ENCODE measurements at regions not wholly inside any gene's neighbourhood (a gene's known extent, or its start where the extent isn't known, plus 50 kb on each side); places are given as distances from the start of the nearest gene placed in this dataset.

DNA sequence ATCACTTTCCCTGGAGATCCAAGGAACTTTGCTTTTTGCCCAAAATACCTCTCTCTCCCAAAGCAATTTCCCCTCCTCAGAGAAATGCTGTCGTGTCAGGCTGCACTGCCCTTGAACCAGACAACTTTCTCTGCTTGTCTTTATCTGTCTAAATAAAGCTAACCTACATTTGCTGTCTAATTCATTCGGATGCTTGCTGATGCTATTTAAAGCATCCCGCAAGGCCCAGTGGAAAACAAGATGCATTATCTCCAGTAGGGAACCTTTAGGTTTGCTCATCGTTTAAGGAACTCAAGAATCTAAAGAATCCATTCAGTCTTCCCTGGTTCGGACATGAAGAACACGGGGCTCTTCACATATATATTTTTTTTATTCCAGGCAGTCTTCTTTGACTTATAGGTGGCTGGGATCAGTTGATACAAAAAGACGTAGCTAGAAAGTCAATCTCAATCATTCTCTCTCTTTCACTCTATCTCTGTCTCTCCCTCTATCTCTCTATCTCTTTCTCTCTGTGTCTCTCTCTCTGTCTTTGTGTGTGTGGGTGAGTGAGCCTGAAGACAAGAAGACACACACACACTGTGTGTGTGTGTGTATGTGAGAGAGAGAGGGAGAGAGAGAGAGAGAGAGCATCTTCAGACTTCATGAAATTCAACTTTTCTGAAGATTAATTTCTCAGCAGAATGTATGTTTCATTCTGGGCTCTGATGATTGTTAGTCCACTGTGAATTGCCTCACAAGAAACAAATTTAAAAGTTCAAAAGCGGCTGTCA is 92.8 kb upstream of the MKLN1 start:
- Mint-ChIP-seq H3K4me1 (ENCODE audit: low read depth) (peaks cover 74% of the 10 kb centered on the region), H3K4me3 (peak overlapping the region; percentile 60), H3K27me3 (no peaks in the 10 kb centered on the region), H3K27ac (peak overlapping the region; percentile 96), H3K36me3 (ENCODE audit: low read depth) (no peaks in the 10 kb centered on the region), H3K9me3 (no peaks in the 10 kb centered on the region)

- Mint-ChIP-seq H3K9me3 (no peaks in the 10 kb centered on the region), H3K27me3 (no peaks in the 10 kb centered on the region), H3K27ac (peak overlapping the region; percentile 96), H3K4me1 (ENCODE audit: low read depth) (peaks cover 71% of the 10 kb centered on the region), H3K36me3 (ENCODE audit: low read depth) (no peaks in the 10 kb centered on the region), H3K4me3 (peak overlapping the region; percentile 60)
Observed at GRCh38 chr7:131235489-131236317, 92.0 kb upstream of the MKLN1 start.

- peaks cover 66% of the 10 kb centered on the region for H3K4me1 Mint-ChIP-seq (ENCODE audit: low read depth)
- no peaks in the 10 kb centered on the region for H3K9me3 Mint-ChIP-seq
- no peaks in the 10 kb centered on the region for H3K36me3 Mint-ChIP-seq (ENCODE audit: low read depth)
- peak overlapping the region; percentile 96 for H3K27ac Mint-ChIP-seq
- no peaks in the 10 kb centered on the region for H3K27me3 Mint-ChIP-seq
- peak overlapping the region; percentile 60 for H3K4me3 Mint-ChIP-seq
Observed at GRCh38 chr7:131236318-131236672, 91.4 kb upstream of the MKLN1 start.

GRCh38 chr7:131238347-131238931 is 89.2 kb upstream of the MKLN1 start:
- H3K4me3 Mint-ChIP-seq: no peak overlapping the region
- H3K27me3 Mint-ChIP-seq: no peaks in the 10 kb centered on the region
- H3K4me1 Mint-ChIP-seq (ENCODE audit: low read depth): peaks cover 47% of the 10 kb centered on the region
- H3K9me3 Mint-ChIP-seq: no peaks in the 10 kb centered on the region
- no peaks in the 10 kb centered on the region for H3K36me3 Mint-ChIP-seq (ENCODE audit: low read depth)
- H3K27ac Mint-ChIP-seq: peak overlapping the region; percentile 27

DNA sequence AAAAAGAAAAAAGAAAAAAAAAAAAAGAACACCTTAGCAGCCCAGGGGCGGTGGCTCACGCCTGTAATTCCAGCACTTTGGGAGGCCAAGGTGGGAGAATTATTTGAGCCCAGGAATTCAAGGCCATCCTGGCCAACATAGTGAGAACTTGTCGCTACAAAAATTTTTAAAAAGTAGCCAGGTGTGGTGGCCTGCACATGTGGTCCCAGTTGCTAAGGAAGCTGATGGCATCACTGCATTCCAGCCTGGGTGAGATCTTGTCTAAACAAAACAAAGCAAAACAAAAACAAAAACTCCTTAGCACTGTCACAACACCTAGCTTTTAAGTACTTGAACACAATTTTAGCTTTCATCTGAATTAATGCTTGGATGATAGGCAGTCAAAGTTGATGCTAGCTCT is 86.3 kb upstream of the MKLN1 start:
- H3K27ac Mint-ChIP-seq: no peak overlapping the region
- H3K27me3 Mint-ChIP-seq: no peaks in the 10 kb centered on the region
- peaks cover 23% of the 10 kb centered on the region for H3K4me1 Mint-ChIP-seq (ENCODE audit: low read depth)
- H3K36me3 Mint-ChIP-seq (ENCODE audit: low read depth): no peaks in the 10 kb centered on the region
- no peak overlapping the region for H3K4me3 Mint-ChIP-seq
- no peaks in the 10 kb centered on the region for H3K9me3 Mint-ChIP-seq

GRCh38 chr7:131242123-131242650 is 85.5 kb upstream of the MKLN1 start:
- no peaks in the 10 kb centered on the region for H3K9me3 Mint-ChIP-seq
- H3K4me1 Mint-ChIP-seq (ENCODE audit: low read depth): peaks cover 15% of the 10 kb centered on the region
- no peak overlapping the region for H3K27ac Mint-ChIP-seq
- H3K4me3 Mint-ChIP-seq: no peak overlapping the region
- no peaks in the 10 kb centered on the region for H3K36me3 Mint-ChIP-seq (ENCODE audit: low read depth)
- H3K27me3 Mint-ChIP-seq: no peaks in the 10 kb centered on the region

DNA sequence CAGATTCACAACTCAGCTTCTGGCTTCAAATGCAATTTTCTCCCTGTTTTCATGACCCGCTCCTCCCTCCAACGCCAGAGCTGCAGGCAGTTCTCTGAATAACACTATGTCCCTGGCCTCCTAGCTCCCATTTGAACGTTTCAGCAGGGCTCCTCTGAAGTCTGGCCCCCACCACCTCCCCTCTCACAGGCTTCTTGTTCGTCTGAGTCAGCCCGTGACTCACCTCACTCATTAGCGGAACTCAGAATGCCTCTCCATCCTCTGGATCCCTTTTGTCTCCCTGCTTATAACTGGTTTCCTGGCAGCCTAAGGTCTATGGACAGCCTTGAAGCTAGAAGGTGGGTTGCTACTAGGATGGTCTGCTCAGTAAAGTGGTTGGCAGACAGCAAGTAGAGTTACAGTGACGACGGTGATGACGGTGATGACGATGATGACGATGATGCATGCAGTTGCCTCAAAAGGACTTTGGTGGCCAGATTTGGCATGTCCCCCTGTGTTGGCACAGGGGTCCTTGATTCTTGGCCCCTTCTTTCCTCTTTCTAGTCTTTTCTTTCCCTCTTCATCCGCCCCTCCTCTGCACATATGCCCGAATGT is 83.3 kb upstream of the MKLN1 start:
- no peak overlapping the region for H3K27ac Mint-ChIP-seq
- peaks cover 1% of the 10 kb centered on the region for H3K27me3 Mint-ChIP-seq
- no peak overlapping the region for H3K4me3 Mint-ChIP-seq
- no peaks in the 10 kb centered on the region for H3K36me3 Mint-ChIP-seq (ENCODE audit: low read depth)
- no peaks in the 10 kb centered on the region for H3K9me3 Mint-ChIP-seq
- no peaks in the 10 kb centered on the region for H3K4me1 Mint-ChIP-seq (ENCODE audit: low read depth)

DNA sequence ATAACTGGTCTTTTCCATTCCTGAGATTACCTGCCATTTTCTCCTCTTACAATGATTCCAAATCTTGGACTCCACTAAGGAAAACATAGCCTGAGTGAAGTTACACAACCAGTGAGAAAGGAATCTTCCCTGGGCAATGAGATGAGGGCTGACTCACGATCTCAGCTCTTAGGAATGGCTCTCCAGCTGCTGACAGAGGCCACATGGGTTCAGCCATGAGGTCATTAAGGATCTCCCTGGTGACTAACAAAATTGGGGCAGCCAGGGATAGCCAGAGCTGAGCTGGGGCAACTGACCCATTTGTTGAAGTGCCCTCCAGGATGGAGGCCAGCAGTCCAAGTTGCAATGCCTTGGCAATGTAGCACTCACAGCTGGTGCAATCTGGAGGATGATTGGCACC is 78.7 kb upstream of the MKLN1 start:
- Mint-ChIP-seq H3K27ac (no peak overlapping the region), H3K4me1 (ENCODE audit: low read depth) (no peaks in the 10 kb centered on the region)

DNA sequence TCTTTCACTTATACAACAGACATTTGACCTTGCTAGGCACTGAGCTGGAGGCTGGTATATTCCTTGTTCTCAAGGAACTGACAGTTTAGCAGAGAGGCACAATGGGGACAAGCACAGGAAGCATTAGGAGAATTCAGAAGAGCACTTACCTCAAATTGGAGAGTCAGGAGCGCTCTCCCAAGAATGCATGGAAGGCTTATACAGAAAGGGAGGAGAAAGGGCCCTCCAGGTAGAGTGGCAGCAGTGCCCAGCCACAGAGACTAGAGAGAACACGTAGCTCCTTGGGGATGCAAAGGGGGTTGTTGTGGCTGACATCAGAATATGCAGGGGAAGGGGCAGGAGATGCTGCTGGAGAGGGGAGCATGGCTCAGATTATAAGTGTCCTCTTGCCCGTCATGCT is 78.2 kb upstream of the MKLN1 start:
- H3K4me1 Mint-ChIP-seq (ENCODE audit: low read depth): no peaks in the 10 kb centered on the region
- no peak overlapping the region for H3K4me3 Mint-ChIP-seq
- no peak overlapping the region for H3K27ac Mint-ChIP-seq
- H3K36me3 Mint-ChIP-seq (ENCODE audit: low read depth): peaks cover 9% of the 10 kb centered on the region
- peaks cover 11% of the 10 kb centered on the region for H3K9me3 Mint-ChIP-seq
- peaks cover 12% of the 10 kb centered on the region for H3K27me3 Mint-ChIP-seq

More for the DNA sequence above, 78.7 kb upstream of the MKLN1 start:
- Mint-ChIP-seq H3K9me3 (peaks cover 6% of the 10 kb centered on the region), H3K4me3 (no peak overlapping the region), H3K36me3 (ENCODE audit: low read depth) (peaks cover 4% of the 10 kb centered on the region), H3K27me3 (peaks cover 12% of the 10 kb centered on the region)

- Mint-ChIP-seq H3K27me3 (peaks cover 16% of the 10 kb centered on the region), H3K4me1 (ENCODE audit: low read depth) (no peaks in the 10 kb centered on the region), H3K36me3 (ENCODE audit: low read depth) (peaks cover 17% of the 10 kb centered on the region), H3K4me3 (no peak overlapping the region), H3K9me3 (peaks cover 18% of the 10 kb centered on the region), H3K27ac (no peak overlapping the region)
Observed at GRCh38 chr7:131250331-131250730, 77.3 kb upstream of the MKLN1 start.

DNA sequence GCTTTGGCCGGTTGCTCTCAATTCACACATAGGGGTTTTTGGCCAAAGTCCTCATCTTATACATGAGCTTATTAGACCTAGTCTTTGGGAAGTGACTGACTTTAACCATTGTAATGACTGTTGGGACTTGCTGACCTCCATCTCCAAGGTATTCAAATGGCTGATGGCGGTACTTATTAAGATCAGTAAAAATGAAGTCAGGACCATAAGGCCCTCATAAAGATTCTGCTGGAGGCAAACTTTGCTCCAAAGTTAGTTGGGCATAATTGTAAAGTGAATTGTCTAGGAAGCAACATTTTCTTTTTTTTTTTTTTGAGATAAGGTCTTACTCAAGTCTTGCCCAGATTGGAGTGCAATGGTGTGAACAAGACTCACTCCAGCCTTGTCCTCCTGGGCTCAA is 76.3 kb upstream of the MKLN1 start:
- Mint-ChIP-seq H3K9me3 (peaks cover 19% of the 10 kb centered on the region), H3K36me3 (ENCODE audit: low read depth) (peaks cover 17% of the 10 kb centered on the region), H3K4me1 (ENCODE audit: low read depth) (no peaks in the 10 kb centered on the region), H3K4me3 (no peak overlapping the region), H3K27ac (no peak overlapping the region), H3K27me3 (peaks cover 16% of the 10 kb centered on the region)

DNA sequence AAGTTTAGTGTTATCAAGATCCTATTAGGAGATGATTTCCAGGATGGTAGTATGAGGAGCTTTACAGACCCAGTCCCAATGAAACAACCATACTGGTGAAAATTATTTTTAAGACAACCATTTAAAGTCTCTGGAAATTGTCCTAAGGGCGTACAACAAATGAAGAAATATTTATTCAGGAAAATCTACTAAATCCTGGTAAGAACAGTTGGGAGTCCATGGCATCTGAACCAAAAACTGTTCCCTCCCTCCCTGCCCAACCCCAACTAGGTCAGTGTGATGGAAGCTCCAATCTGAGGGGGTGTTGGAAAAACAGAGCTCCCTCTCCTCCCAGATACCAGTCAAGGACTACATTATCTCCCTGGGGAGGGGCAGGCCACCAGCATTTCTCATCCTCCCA is 74.7 kb upstream of the MKLN1 start:
- Mint-ChIP-seq H3K4me3 (no peak overlapping the region), H3K9me3 (peaks cover 19% of the 10 kb centered on the region), H3K27ac (no peak overlapping the region), H3K36me3 (ENCODE audit: low read depth) (peaks cover 17% of the 10 kb centered on the region), H3K4me1 (ENCODE audit: low read depth) (no peaks in the 10 kb centered on the region), H3K27me3 (peaks cover 16% of the 10 kb centered on the region)

DNA sequence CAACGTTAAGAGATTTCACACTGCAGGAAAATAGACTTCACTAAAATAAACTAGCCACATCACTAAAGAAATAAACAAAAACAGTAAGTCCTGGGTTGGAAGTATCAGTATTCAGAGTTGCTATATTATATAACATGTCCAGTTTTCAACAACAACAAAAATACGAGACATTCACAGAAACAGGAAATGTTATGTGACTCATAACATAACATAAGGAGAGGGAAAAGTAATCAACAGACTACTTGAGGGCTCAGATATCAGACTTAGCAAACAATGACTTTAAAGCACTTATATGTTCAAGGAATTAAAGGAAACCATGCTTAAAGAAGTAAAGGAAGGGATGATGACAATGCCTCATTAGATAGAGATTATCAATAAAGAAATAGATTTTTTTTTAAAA is 73.5 kb upstream of the MKLN1 start:
- Mint-ChIP-seq H3K9me3 (peaks cover 19% of the 10 kb centered on the region), H3K4me3 (no peak overlapping the region), H3K27ac (no peak overlapping the region), H3K27me3 (peaks cover 16% of the 10 kb centered on the region), H3K36me3 (ENCODE audit: low read depth) (peaks cover 17% of the 10 kb centered on the region), H3K4me1 (ENCODE audit: low read depth) (no peaks in the 10 kb centered on the region)

DNA sequence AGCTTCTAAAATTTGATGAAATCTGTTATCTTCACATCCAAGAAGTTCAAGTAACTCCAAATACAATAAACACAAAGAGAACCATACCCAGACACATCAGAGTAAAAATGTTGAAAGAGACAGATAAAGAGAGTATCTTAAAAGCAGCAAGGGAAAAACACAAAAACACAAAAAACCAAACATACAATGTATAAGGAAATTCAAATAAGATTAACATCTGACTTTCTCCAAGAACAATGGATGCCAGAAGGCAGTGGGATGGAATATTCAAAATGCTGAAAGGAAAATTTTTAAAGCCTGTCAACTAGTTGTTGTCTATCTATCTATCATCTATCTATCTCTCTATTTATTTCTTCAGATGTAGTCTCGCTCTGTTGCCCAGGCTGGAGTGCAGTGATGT is 72.4 kb upstream of the MKLN1 start:
- no peak overlapping the region for H3K27ac Mint-ChIP-seq
- H3K9me3 Mint-ChIP-seq: peaks cover 19% of the 10 kb centered on the region
- no peak overlapping the region for H3K4me3 Mint-ChIP-seq
- H3K27me3 Mint-ChIP-seq: peaks cover 7% of the 10 kb centered on the region
- no peaks in the 10 kb centered on the region for H3K4me1 Mint-ChIP-seq (ENCODE audit: low read depth)
- peaks cover 17% of the 10 kb centered on the region for H3K36me3 Mint-ChIP-seq (ENCODE audit: low read depth)

Measured in stimulated activated naive CD8-positive, alpha-beta T cell treated with anti-CD3 and anti-CD28 coated beads, Interleukin-15, Interleukin-2, amounts not matched to agents 100 ng/mL and 50 ng/mL, for 24 hours (primary cell).